ENCODE measurements at regions not wholly inside any gene's neighbourhood (a gene's known extent, or its start where the extent isn't known, plus 50 kb on each side); places are given as distances from the start of the nearest gene placed in this dataset.

DNA sequence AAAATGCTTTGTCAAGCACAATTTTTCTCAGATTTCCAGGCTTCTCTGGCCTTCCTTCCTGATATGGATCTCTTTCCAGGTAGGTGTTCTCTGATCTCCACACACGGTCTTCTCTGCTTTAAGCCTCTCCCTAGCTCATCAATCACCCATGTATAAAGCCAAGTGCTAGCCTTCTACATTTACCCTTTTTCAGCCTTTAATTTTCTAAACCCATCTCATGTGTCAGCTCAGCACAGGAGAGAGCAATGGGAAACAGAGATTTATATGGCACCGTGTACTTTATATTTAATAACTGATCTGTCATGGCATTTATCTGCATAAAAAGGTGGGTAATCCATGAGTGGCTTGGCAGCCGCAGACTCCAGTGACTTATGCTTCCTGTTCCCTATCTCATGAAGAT, 495.0 kb downstream of the RASEF start:
- TF ChIP-seq EGR1 (IDR thresholded peaks at IDR 0.05) (no peak), EP300 (IDR thresholded peaks at IDR 0.05; ENCODE audit: borderline replicate concordance) (no peak), YY1 (IDR thresholded peaks at IDR 0.05; ENCODE audit: low read depth) (no peak), RAD21 (IDR thresholded peaks at IDR 0.05; ENCODE audit: low read depth) (no peak), CEBPB (IDR thresholded peaks at IDR 0.05) (no peak), TEAD4 (IDR thresholded peaks at IDR 0.05) (no peak), CREB1 (IDR thresholded peaks at IDR 0.05; ENCODE audit: low read depth) (no peak), TAF1 (IDR thresholded peaks at IDR 0.05; ENCODE audit: low read depth) (no peak)
- TF ChIP-seq, protein P1, sequence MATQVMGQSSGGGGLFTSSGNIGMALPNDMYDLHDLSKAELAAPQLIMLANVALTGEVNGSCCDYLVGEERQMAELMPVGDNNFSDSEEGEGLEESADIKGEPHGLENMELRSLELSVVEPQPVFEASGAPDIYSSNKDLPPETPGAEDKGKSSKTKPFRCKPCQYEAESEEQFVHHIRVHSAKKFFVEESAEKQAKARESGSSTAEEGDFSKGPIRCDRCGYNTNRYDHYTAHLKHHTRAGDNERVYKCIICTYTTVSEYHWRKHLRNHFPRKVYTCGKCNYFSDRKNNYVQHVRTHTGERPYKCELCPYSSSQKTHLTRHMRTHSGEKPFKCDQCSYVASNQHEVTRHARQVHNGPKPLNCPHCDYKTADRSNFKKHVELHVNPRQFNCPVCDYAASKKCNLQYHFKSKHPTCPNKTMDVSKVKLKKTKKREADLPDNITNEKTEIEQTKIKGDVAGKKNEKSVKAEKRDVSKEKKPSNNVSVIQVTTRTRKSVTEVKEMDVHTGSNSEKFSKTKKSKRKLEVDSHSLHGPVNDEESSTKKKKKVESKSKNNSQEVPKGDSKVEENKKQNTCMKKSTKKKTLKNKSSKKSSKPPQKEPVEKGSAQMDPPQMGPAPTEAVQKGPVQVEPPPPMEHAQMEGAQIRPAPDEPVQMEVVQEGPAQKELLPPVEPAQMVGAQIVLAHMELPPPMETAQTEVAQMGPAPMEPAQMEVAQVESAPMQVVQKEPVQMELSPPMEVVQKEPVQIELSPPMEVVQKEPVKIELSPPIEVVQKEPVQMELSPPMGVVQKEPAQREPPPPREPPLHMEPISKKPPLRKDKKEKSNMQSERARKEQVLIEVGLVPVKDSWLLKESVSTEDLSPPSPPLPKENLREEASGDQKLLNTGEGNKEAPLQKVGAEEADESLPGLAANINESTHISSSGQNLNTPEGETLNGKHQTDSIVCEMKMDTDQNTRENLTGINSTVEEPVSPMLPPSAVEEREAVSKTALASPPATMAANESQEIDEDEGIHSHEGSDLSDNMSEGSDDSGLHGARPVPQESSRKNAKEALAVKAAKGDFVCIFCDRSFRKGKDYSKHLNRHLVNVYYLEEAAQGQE (IDR thresholded peaks at IDR 0.05; ENCODE audit: low read depth), result no peak
- TF ChIP-seq, protein P2, sequence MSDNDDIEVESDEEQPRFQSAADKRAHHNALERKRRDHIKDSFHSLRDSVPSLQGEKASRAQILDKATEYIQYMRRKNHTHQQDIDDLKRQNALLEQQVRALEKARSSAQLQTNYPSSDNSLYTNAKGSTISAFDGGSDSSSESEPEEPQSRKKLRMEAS (IDR thresholded peaks at IDR 0.05), result no peak
- TF ChIP-seq, protein P3, sequence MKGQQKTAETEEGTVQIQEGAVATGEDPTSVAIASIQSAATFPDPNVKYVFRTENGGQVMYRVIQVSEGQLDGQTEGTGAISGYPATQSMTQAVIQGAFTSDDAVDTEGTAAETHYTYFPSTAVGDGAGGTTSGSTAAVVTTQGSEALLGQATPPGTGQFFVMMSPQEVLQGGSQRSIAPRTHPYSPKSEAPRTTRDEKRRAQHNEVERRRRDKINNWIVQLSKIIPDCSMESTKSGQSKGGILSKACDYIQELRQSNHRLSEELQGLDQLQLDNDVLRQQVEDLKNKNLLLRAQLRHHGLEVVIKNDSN (IDR thresholded peaks at IDR 0.05), result no peak

All from Ishikawa (cell line).